ENCODE measurements at regions not wholly inside any gene's neighbourhood (a gene's known extent, or its start where the extent isn't known, plus 50 kb on each side); places are given as distances from the start of the nearest gene placed in this dataset.

DNA sequence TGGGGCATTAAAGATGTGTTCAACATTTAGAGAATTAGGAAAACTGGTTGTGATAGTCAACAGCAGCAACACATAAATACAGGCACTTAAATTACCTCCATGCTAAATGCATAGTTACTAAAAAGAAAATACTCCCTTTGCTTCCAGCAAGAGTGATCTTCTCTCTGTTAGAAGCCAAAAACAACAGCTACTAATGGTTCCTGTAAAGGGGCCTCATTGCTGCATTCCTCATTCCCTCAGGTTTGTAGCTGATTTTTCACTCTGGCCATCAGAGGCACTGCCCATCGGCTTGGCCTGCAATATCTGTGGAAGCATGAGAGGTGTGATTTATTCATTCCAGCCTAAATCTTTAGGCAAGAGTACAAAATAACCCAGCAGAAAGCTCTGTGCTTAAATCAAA, 466.0 kb upstream of the ADAMTS16 start:
- no peak for DNase-seq

DNA sequence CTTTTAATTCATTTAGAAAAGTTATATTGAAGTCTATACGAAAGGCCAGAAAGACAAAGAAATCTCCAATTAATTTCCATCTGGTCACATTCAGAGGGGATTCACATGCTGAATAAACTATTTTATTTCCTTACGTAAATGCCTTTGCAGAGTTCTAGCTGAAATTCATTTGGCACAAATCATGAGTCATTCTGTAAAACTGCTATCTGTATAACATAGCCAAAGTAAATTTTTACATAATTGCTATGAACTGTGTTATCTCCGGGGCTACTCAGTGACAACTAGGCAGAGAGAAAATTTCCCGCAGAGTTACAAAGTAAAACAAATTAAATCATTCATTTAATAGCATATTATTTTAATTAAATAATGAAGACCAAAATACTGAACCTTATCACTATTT, 463.2 kb upstream of the ADAMTS16 start:
- no peak for DNase-seq

DNA sequence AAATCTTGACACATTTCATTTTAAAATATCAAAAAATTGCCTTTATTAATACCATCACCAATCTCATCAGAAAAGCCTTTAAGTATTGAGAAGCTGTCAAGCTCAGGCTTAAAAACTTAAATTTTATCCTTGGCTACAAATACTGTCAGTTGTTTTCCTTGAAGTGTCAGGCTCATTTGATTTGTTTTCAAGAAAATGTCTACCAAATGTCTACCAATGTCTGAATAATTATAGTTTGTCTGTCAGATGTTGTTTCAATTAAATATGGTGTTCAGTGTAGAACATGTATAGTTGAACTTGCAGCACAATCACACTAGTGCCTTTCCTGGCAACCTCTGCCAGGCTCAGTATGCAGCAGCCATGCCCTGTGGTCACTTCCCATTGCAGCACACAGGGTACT, 455.2 kb upstream of the ADAMTS16 start:
- no peak for DNase-seq

DNA sequence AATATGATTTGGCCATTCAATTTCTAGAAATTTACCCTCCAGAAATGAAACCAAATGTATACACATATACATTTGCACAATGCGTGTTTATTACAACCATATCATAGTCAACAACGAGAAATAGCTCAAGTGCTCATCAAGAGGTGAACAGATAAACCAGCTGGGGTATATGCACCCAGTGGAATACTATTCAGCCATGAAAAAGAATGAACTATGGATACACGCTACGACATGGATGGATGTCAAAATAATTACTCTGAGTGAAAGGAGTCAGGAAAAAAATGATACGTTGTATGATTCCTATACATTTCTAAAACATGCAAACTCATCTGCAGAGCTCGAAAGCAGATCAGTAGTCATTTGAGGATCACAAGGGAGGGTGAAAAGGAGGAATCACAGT, 441.5 kb upstream of the ADAMTS16 start:
- DNase-seq: no peak

DNA sequence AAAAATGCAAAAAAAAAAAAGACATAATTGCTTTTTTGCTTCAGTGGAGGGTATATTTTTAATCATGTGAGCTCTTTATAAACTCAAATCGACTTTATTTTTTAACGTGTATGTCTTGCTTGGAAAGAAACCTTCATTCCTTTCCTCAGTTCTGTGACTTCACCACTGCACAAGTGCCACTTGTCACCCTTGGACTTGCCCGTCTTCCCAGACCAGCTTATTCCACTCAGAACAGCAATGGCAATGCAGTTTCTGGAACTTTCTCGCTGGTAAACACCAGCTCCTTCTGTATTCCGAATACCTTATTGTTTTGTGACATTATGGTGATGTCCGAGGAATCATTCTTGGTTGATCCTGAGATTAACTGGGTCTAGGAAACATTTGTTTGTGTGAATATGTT, 440.5 kb upstream of the ADAMTS16 start:
- DNase-seq: no peak

DNA sequence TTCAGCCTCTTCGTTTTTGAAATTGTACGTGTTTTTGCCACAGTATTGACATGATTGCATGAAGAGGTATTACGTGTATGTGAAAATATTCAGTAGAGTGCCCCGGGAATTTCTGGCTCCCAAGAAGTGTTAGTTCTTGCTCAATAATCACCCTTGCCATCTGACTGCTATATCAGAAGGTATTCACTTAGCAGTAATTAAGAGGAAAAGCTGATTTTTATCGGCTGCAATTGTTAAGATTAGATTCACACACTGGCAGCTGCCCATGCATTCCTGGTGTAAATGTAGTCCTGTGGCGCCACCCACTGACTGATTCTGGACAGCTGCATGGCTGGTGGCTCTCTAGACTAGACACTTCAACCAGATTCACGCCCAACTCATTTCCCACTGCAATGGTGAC, 440.1 kb upstream of the ADAMTS16 start:
- DNase-seq: peak; percentile 4 to 18

DNA sequence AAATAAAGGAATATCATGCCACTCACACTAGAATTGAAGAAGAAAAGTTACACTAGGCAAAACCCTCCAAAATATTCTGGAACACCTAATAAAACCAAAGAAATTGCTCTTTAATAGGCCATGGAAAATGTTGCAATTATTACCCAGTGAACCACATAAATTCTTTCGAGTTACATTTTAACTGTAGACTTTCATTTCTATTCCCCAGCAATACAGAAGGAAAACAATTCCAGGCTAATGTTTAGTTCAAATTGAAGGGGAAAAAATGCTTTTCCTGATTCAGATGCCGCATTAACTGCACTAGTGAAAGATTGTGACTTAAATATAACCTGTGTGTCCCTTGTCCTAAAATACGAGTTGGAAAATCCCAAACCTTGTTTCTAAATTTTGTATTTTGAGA, 439.3 kb upstream of the ADAMTS16 start:
- DNase-seq: no peak

DNA sequence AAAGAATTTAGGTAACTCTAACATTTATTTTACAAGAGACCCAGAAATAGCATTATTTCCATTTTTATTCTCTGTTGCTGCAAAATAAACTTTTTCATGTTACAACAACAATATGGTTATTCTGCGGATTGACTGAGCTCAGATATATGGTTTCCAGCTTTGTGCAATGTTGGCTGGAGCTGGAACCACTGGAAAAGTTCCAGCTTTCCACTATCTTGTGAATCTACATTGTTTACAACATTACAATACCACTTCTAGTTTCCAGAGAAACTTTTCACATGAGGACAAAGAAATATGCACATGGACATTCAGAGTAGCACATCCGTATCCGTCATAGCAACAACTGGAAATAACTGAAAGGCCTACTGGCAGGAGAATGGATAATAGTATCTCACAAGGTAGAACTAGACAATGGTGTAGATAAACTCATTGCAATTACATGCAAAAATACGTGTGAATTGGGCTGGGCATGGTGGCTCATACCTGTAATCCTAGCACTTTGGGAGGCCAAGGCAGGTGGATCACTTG, 436.1 kb upstream of the ADAMTS16 start:
- DNase-seq: no peak

DNA sequence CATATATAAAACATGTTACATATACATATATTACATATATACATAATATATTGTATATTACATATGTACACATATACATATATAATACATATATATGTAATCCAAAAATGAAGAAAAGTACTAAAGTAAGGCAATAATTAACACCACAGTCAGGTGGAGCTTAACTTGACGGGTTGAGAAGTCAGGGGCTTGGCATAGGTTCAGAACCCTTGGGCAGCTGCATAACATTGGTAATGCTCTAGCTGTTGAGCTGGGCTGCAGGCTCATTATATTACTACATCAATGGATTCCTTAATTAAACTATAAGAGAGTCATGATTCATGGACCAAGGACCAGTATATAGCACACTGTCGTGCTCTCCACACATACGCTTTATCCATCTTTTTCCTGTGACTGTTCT, 435.2 kb upstream of the ADAMTS16 start:
- DNase-seq: no peak

DNA sequence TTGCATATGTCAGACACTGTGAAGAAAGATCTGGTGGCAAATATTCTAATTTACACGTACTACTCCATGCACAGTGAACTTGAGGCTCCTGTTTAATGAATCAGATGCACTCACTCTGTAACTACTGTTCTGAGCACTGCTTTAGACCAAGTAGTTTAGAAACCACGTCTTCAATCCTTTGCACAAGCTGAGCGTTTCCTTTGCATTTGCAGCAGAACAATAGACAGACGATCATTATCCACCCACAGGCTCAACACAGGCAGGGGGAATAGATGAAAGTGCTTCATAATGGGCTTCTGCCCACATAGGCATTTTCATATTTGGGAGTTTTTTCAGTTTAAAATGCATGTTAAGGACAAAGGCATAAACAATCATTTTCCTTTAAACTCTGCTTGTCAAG, 423.3 kb upstream of the ADAMTS16 start:
- DNase-seq: no peak

DNA sequence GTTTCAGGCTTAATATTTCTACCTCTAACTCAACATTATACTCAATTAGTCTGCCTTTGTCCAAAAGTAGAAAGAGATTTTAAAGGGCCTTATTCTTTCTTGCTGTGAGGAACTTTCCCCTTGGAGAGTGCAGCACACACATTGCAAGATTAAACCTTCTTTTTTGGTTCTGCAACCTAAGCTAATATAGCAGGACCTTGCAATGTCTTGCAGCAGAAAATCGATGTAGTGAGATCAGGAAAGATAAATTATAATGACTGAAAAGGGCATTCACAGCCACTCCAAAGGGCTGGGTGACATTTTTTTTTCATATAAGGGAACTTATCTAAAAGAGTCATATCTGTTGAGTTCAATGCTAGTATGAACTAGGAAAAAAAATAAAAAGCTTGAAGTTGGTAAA, 422.7 kb upstream of the ADAMTS16 start:
- DNase-seq: no peak

DNA sequence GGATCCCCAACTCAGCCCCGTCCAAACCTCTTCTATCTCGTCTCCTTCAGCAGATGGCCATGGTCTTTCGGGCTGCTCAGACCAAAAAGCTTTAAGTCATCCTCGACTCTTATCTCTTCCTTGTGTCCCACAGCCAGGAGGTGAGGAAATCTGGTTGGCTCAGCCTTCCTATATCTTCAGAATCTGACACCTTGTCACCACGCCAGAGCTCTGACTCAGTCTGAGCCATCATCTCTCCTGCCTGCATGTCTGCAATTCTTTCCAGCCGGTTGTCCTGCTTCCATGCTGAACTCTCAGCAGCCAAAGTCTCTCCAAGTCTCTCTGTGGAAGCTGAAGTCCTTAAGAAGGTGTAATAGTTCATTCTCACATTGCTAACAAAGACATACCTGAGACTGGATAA, 419.3 kb upstream of the ADAMTS16 start:
- no peak for DNase-seq

DNA sequence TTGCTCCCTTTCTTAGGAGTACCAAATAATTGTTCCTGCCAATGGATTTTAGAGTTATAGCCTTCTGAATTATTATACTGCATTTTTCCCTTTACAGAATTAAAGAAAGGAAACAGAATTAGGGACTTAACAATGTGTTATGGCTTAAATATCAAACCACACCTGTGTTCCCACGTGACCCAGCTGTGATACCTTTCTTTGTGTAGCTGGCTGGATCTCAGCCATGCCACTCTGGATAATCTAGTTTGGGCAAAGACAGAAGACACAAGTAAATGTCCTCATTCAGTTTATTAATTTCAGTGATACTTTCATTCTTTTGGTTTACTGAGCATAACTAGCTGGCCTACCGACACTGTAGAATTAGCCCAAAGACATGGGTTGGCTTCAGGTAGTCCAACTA, 417.2 kb upstream of the ADAMTS16 start:
- DNase-seq: no peak

DNA sequence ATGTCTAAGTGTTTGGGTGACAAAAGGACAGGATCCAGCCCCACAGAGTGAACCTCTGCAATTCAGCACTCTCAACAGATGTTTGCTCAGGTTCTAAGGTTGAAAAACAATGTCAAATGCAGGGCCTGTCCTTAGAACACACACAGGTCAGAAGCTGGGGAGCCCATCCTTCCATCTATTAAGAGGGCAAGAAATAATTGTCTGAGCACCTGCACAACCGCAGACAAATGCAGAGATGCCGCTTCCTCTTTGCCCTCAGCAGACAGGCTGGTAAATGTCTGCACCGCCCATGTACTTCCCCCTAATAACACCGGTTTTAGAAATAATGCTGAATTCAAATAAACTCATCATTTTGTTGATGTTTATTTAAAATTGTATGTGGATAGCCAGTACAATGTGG, 414.5 kb upstream of the ADAMTS16 start:
- DNase-seq: no peak

DNA sequence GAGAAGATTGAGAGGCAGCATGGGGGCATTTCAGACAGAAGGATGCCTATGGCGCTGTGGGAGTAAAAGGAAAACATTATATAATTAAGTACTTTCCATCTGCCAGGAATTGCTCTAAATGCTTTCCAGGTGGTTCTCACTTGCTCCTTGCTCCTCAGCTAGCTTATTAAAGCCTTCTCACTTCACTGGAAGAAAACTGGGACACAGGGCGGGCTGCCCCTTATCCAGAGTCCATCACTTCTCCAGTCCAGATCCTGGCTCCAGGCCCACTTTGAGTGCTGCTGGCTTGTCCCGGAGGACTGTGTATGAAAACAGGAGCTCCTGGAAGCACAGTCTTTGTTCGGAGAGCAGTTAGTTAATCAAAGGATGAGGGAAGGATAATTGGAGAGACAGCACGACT, 409.9 kb upstream of the ADAMTS16 start:
- DNase-seq: no peak

DNA sequence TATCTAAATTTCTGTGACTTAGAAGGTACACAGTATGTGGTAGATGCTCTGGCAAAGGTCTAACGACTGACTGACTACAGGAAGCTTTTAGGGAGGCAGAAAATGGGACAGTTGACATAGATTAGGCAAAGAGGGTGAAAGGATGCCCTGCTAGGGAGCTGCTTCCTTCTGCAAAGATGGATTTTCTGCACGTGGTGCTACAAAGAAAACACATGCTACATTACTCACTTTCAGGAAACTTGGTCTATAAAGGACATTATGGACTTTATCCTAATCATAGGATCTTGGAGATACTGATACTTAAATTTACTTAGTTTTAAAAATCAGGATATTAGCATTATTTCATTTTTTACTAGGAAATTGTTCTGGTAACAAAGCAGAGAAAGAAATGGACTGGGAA, 405.8 kb upstream of the ADAMTS16 start:
- no peak for DNase-seq

DNA sequence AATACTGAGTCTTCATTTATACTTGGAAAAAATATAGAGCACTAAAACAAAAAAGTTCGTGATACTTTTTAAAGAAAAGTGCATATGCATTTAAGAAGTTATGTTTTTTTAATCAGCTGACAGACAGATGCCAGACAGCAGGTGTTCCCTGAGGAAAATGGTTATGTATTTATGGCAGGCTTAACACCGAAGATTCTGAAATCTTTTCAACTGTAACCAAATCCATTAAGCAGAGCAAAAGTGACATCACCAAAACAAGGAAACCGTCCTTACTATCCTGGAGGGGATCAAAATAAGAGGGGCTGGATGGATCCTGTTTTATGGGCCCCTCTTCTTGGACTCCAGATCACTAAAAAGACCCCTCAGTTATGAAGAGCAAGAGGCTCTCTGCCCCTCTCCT, 404.9 kb upstream of the ADAMTS16 start:
- DNase-seq: no peak

DNA sequence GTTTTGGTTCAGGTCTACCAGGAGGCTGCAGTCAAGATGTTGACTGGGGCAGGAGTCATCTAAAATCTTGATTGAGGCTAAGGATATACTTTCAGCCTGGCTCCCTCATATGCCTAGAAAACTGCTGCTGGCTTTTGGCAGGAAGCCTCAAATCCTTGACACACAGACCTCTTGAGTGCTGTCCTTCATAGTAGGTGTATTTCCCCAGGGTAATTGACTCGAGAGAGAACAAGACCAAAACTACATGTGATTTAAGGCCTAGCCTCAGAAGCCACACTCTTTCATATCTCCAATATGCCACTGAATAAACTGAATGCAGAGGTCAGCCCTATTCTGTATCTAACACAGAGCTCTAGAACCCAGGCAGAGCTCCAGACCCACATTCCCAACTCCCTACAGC, 402.3 kb upstream of the ADAMTS16 start:
- no peak for DNase-seq

DNA sequence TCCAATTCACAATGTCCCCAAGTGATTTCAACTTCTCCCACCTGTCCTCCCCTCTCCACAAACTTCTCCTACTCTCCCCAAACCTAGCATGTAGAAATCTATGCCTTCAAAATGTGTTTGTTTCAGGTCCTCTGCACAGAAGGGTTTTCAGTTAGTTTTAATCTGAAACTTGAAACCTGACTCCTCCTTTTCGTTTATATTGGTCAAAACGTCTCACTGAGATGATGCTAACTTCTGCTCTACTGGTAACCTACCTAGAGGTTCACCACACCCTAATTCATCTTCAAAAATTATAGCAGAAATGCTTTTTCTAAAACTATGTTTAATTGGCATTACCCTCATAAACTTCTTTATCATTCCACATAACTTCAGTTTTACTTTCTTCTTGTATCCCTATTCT, 401.8 kb upstream of the ADAMTS16 start:
- no peak for DNase-seq

DNA sequence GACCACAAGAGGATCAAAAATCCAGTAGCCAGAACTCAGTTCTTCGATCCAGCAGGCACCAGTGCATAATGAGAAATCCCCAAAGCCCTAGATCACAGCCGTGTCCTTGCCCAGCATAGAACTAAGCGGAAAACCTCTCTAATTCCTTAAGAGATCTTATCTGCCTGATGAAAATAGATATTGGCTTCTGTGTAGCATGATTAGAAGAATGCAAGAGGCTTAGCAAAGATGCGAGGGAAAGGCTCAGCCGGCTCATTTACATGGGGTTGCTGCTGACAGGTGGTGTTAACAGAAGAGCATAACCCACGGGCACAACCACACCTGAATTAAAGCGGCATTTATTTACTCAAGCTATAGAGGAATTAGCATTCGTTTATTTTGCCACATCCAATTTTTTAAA, 400.0 kb upstream of the ADAMTS16 start:
- no peak for DNase-seq

DNA sequence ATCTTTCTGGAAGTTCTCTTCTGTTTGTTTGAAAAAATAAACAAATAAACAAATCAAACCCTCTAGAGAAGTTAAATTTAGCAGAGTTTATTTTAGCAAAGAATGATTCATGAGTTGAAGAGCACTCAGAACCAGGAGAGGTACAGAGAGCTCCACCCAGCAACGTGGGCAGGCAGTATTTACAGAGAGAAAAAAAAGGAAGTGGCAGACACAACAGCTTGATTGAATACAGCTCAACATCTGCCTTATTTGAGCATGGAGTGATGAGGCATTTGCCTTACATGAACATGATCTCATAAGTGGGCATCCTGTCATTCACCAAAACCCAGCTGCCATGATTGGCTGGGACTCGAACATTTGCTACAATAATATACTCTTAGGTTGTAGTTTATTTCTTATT, 381.6 kb upstream of the ADAMTS16 start:
- no peak for DNase-seq

DNA sequence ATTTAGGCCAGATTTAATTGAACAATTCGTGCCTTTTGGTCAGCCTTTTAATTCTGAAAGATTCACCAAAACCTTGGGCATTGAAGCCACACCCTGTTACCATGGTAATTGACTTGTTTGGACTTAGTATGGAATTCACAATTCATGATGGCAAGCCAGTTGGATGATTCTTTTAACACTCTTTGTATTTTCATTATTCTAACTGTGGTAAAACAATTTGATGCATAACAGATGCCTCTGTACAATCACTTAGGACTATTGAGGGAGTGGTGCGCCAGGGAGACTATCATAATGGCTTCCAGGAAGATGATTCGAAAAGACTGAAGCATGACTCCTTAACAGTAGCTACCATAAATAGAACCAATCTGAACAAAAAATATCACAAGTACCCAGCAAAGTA, 381.1 kb upstream of the ADAMTS16 start:
- DNase-seq: no peak

DNA sequence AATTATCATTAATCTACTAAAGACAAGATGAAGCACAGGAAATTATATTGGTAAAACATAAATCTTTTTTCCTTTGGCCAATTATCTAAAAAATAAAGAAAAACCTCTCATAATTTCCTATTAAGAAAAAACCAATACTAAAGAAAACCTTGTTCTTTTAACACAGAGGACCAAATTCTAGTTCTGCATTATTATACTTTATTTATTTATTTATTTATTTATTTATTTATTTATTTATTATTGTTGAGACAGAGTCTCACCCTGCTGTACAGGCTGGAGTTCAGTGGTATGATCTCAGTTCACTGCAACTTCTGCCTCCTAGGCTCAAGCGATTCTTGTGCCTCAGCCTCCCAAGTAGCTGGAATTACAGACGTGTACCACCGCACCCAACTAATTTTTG, 377.8 kb upstream of the ADAMTS16 start:
- DNase-seq: no peak

DNA sequence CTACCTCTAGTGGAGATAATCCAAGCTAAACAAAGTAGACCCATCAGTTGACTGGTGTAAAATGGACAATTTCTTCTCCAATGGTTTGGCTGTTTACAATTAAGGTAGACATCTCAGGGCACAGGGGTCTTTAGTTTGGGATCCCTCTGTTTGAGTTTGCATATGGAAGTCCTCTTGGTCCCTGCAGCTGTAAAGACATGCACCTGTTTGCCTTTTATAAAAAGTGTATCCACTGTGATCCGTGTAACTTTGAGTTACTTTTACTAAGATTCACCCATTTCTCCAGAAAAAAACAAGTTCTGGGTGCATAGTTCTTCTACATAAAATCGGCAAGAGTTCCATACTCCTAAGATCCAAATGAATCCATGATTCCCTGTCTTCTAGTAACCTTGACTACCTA, 374.7 kb upstream of the ADAMTS16 start:
- DNase-seq: no peak

DNA sequence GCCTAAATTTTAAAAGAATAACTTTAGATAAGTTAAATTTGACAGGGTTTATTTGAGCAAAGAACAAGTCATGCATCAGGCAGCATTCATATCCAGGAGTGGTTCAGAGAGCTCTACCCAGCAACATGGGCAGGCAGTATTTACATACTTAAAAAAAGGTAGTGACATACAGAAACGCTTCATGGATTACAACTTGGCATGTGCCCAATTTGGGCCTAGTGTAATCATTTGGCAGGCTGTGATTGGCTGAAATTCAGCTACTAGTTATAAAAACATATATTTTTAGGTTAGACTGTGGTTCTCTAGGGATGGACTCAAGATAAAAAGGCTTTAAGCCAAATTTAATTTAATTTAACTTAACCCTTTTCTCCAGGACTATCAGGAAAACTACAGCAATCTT, 374.0 kb upstream of the ADAMTS16 start:
- DNase-seq: no peak

DNA sequence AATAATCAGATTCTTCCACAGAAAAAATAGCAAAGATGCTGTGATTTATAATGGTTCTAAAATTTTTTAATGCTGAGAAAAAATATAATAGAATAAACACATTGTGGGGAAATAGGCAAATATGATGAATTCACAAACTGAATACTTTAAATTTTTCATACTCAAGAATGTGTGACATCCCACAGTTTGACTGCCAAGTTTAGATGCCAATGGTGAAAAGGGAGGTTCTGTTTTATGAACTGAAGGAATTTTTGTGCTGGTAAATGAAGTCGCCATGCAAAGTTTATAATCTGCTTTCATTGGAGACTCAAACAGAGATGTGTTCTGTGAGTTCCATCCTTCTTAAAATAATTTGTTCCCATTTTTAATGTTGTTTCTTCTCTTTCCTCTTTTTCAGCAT, 367.5 kb upstream of the ADAMTS16 start:
- DNase-seq: no peak

Data from activated CD4-positive, alpha-beta T cell treated with anti-CD3 and anti-CD28 coated beads, Interleukin-2, amount 50 U/mL, for 48 hours (primary cell).